Hepatic stellate cell (primary cell): ENCODE measurements at regions not wholly inside any gene's neighbourhood (a gene's known extent, or its start where the extent isn't known, plus 50 kb on each side); places are given as distances from the start of the nearest gene placed in this dataset.

Source experiments
- DNase-seq: peaks from one replicate; pipeline ENCODE4 v3.0.0; 2011; ENCODE audit warnings: low spot score

DNA sequence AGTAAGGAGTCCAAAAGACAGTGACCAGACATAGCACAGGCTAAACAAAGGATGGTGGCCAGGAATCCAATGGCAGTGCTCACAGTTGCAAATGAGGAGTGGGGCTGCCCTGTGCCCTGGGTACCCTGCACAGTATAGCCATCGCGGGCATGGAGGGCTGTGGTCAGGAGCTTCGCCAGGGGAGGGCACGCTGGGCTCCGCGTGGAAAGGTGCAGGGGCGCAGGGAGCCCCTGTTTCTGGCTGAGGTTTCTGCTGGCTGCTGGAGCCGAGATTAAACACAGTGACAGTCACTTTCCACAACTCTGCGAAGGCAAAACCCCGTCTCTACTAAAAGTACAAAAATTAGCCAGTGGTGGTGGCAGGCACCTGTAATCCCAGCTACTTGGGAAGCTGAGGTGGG, 194.7 kb downstream of the GALR1 start:
- DNase-seq: no peak

DNA sequence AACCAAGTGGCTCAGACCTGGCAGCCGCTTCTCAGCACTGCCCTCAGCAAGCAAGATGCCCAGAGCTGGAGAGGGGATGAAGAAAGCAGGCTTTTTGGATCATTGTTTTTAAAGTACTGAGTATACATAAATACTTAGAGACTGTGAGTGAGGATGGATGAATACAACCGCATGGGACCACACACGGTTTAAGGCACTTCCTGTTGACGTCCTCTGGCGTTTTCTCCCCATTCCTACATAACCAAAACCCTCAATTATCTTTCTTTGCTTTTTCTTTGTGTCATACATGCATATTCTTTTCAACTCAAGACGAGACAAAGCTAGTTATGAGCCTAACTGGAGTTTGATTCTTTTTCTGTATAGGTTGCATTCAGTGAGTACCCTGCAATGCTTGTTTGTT, 198.4 kb downstream of the GALR1 start:
- DNase-seq: no peak

DNA sequence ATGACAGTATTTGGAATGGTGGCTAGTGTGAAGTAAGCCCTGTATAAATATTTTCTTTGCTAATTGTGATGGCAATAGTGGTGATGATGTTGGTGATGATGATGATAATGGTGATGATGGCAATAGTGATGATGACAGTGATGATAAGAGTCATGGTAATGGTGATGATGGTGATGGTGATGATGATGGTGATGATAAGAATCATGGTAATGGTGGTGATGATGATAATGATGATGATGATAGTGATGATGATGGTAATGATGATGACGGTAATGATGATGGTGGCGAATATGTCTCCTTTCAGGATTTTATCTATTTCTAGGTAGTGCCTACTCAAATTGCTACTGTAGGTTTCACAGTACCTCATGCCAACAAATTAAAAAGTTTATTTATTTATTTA, 205.4 kb downstream of the GALR1 start:
- no peak for DNase-seq

DNA sequence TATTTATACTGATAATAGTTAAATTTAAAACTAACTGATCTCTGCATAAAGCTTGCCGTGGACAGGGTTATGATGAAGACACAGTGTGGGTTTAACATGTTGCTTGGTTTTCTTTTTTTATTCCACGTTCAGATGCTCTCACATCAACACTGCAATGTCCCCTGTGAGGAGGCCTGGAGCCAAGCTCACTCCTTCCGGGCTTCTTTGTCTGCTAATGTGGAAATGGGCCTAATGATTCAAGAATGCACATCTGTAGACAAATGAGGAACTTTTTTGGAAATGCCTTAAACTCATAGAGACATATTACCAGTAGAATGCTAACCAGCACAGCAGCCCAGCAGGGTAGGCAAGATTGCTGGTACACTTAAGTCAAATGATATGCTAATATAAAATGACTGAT, 208.0 kb downstream of the GALR1 start:
- no peak for DNase-seq

DNA sequence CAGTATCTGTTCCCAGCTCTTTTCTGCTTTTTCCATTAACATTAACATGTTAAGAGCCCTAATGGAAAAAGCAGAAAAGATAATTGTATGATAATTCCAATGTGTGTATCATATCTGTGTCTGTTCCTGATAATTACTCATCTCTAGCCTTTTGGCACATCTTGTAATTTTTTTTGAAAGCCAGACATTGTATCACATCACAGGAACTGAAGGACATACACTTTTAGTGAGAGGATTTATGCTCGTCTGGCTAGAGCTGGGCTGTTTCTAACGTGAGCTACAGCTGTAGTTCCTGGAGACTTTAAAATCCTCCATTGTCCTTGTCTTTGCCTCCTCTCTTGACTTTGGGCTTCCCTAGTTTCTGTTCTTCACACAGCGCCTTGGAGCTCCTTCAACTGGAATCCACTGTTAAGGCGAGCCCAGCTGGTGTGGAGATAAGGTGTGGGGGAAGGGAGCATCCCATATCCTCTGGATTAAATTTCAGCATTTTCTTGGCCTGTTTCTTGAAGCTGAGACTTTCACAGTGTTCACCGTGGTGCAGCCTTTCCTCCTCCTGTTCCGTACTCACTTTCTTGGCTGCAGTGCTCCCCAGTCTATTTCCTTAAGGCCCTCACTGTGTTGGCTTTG, 211.5 kb downstream of the GALR1 start:
- DNase-seq: no peak

DNA sequence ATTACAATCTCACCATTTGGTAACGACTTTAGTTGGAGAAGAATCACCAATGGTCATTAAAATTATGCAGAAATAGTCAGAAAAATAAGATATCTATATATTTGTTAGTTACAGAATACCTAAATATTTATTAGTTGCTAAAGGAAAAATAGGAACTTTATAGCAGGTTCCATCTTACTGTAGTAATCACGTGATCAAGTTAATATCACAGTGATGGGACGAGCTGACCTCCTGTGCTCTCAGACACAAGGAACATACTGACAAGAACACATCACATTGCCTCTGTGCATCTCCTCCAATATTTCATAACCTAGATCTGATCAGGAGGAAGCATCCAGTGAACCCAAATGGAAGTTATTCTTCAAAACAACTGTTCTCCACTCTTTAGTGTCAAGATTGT, 215.3 kb downstream of the GALR1 start:
- DNase-seq: no peak

DNA sequence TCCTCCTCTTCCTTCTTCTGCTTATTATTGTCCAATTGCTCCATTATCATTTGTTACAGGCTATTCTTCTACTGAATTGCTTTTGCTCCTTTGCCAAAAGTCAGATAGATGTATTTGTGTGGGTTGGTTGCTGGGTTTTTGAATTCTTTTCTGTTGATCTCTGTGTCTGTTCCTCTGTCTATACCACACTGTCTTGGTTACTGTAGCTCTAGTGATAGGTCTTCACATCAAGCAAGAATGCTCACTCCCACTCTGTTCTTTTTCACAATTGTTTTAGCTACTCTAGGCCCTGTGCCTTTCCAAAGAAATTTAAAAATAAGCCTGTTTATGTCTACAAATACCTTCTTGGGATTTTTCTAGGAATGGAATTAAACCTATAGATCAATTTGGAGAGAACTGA, 217.2 kb downstream of the GALR1 start:
- DNase-seq: no peak

DNA sequence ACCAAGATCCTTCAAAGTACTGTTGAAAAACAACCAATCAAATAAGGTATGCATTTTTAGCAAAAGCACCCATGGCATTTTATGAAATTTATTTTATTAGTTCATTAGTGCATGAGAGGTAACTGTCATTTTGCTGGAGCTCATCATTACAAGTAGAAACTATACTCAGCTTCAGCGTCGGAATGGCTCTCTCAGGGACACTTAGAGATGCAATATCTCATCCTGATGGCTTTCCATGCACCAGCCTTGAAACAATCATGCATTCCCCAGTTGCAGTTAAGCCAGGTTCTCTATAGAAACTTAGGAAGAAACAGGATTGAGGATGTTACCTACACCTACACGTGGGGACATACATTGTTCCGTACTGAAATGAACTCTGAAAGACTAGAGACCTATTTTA, 219.5 kb downstream of the GALR1 start:
- DNase-seq: no peak

DNA sequence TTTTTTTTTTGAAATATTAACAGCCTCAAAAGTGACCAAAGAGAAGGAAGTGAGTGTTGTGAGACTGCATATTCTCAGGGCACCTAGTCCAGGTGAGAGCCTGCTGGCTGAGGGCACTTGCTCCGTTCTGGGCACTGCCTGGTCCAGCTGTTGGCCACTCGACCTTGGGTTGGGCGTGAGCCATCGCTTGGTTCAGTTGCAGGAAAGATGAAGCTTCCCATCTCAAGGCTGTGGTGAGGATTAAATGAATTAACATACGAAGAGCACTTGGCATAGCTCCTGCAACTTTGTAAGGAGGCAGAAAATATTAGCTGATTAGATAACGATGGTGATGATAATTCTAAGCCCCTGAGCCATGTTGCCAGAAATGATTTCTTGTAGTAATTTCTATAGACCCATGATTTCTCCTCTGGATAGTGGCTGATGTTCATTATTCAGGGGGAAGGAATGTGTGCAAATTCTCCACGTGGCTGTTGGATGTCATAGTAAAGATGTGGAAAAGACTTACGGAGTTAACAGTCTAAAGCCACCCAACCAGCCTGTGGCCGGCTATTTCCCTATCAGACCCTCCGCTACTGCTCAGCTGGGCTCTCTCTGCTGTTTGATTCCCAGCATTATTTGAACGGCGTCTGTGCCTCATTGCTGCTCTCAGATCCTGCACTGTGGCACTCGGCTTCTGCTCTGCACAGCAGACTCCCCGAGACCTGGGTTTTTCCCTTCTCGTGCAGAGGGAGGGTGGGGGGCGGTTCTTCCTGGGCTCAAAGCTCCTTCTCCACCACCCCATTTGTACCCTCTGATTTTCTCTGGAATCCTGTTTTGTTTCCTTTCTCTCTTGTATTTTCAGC, 221.1 kb downstream of the GALR1 start:
- DNase-seq: no peak

DNA sequence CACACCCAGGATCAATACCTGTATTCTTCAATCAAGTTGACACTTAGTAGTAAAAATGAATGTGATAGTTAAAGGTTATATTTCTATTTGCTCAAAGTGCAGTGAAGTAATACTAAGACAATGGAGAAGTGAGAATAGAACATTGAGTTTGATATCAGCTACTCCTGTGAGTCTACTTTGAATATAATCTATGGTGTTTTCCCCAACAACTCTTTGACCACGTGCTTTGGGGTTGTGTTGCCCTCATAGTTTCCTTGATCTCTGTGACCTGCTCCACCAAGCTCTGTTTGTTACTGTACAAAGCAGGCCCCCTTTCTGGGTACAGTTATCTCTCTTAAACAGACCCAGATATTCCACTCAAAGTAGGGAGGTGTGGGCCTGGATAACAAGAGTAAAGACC, 222.9 kb downstream of the GALR1 start:
- DNase-seq: no peak

DNA sequence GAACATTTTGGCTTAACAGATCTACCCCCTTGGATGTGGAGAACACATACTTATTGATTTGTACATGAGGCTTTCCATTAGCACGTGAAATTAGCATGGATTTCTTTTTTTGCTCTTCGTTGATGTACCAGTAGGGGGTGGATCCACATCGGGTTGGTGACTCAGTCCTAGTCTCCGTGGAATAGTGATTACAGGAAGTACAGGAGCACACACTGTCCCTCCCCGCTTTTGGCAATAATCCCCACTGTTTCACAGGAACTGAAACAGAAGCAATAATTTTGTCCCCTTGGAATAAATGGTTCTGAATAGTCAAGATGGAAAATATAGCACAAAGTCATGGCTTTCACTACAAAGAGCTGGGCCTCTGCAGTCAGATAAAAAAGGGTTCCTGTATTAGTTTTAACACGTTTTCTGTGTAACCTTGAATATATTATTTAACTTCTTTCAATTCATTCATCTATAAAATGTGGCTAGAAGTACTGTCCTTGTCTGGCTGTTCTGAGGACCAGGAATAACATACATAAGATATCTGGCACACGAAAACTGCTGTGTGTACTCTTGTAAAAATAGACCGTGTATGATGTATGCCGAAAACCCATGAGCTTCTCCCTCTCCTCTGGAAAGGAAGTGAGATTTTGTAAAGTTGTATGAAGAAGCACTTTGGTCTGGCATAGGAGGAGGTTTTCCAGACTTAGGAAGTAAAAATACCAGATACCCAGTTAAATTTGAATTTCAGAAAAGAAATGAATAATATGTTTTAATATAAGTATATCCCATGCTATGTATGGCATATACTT, 229.2 kb downstream of the GALR1 start:
- DNase-seq: no peak

DNA sequence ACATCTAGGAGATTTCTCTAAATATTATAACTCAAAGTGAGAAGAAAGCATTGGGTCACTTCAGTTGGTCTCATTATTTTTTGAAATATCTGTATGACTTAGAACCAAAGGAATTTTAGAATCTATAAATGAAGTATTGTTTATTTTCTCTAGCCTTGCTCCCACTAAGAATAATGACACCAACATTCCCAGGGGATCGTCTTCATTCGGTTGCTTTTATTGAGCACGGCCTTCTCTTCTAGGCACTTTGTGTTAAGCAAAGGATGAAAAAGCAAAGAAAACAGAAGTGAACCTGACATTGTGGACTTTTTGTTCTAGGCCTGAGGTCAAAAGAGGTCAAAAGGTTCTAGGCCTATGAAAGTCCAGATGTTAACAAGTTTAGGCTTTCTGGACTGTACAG, 231.9 kb downstream of the GALR1 start:
- DNase-seq: no peak

DNA sequence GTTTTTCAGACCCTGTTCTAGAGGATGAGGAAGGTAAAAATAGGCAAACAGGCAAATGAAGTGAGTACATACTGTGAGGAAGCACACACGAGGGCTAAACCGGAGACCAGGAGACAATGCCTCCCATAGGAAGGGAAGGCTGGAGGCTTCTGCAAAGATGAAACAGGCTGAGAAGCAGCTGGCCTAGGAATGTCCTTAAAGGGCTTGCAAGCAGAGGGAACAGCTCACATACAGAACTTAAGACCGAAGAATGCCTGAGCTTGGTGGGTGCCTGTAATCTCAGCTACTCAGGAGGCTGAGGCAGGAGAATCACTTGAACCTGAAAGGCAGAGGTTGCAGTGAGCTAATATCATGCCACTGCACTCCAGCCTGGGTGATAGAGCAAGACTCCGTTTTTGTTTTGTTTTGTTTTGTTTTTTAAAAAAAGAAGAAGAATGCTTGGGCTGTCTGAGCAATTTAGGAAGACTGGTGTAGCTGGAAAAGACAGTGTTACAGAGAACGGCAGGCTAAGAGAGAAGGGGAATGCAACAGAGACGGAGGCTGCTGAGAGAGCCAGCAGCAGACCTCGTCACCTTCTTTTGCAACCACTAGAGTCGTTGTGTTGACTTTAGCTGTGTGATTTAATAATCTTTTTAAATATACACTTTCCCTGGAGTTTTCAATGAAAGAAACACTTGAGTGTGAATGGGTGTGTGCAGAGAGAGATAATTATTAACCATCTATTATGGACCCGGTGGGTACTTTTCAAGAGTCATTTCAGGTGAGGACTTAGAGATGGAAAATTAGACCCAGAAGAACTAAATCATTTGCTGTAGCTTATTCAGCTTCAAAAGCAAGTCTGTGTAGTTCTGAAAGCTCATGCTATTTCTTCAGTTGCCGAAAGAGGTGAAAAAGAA, 232.8 kb downstream of the GALR1 start:
- no peak for DNase-seq

DNA sequence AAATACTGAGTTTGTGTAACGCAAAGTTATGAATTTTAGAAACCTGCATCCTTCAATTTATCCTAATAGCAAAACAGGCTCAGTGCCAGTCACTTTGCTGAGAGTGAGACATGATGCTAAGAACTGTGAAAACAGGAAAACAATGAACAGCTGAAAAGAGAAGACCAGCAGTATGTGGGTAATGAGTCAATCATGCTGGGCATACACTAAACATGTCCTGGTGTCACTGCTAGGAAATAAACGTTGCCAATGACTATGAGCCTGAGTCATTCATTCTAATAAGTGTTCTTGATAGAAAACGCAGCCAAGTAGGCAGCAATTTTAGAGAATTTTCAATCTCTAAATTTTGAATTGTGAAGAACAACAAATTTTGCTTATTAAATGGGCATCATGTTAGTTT, 237.3 kb downstream of the GALR1 start:
- DNase-seq: no peak

DNA sequence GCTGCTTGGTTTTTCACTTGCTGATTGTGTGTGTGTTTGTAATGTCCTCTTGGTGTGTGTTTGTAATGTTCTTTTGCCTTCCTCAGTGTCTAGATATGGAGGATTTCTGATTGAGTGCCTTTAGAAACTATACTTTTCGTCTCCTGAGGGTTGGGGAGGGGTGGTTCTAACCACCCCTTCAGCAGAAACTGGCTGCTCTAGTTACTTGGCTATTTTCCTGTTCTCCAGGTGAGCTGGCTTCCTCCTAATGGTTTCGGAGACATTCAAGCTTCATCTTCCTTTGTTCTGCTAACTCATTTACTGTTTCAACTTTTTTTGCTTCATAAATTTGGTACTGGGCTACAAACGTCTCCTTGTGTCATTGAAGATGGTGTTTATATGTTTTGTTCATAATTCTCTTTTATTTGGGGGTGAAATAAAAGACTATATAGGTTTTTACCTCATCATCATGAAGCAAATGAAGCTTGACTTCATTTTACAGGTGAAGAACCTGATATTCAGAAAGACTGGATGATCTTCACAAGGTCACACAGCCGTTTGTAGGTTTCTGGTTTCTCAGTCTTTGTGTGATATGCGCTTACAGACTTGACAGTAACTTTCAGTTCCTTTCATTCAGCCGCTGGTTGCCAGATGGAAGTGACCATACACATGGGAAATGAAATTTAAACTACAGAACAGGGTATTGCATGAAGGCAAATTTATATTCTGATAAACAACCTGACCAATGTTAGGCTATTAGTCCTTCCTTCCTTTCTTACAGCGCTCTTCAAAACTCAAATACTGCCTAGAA, 238.5 kb downstream of the GALR1 start:
- no peak for DNase-seq

DNA sequence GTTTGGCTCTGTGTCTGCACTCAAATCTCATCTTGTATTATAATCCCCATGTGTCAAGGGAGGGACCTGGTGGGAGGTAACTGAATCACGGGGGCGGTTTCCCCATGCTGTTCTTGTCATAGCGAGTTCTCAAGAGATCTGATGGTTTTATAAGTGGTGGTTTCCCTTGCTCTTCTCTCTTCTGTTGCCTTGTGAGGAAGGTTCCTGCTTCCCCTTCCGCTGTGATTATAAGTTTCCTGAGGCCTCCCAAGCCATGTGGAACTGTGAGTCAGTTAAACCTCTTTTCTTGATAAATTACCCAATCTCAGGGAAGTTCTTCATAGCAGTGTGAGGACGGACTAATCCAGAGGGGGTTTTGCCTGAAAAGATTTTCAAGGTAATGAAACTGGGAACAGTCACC, 245.4 kb downstream of the GALR1 start:
- no peak for DNase-seq

DNA sequence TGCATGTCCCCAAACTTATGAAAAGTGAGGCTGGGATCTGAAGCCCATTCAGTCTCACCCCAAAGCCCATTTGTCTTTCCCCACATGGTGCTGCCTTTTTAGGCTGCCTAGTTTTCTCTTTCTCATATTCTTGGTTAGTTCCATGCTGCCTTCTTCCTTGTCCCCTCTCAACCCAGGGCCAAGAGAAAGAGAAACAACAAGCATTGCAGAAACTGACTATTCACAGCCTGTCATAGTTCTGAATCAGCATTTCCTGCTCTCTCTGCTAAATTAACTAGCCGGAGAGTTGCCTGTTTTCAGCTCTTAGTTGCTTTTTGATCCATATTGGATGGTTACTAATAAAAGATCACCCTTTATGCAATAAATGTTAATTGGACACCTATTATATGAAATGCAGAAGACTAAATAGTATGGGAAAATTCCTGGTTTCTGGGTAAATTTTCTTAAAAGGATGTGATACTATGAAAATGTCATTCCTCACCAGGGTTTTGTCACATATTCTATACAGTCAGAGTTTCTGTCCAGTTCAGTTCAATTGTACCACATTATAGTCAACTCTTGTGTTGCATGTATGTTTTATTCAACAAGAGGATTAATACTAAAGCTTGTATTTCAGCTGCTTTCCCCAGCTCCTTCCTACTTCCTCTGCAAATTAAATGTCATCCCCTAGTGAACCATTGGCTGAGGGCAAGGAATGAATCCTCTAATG, 246.5 kb downstream of the GALR1 start:
- DNase-seq: no peak

DNA sequence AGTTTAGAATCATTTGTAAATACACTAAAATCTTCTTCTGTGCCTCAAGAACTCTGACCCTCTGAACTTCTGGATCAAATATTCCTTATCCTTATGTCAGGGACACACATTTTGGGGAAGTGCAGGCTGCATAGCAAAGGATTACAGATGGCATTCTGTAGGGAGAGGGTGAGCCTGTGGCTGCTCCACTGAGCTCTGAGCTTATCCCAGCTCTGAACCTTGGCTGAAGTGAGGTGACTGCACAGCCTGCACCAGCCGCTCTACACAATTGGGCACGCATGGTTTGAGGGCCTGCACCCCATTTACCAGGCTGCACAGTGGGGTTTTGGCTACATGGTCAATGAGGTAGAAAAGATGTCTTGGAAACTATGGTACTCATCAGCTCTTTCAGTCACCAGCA, 251.6 kb downstream of the GALR1 start:
- DNase-seq: no peak

DNA sequence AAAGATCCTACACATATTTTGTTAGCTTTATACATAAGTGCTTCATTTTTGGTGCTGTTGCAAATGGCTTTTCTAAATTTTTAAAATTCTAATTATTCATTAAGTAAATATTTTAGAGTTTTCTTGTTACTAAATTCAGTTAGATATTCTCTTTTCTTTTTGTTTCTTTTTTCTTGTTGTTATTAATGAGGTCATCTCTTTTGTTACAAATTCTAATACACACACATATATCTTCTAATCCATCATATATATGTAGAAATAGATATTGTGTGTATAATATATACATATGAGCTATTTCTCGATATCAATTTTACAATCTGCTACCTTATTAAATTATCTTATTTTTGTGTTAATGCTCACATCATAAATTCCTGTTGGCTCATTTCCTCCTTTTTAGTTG, 255.9 kb downstream of the GALR1 start:
- no peak for DNase-seq

DNA sequence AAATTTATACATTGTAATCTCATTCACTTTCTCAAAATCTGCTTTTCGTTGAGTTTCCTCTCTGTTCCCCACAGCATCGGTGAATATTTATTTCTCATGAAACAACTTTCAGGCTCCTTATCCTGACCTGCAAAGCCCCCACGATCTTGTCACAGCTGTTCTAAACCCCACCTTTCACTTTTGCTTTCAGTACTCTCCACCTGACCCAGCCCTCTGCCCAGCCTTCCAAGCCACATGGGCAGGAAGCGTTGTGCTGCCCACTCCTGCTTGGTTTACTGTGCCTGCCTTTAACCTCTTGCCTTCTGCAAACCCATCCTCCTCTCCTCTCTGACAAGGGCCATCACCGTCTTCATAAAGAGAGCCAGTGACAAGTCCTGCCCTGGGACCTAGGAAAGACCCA, 262.5 kb downstream of the GALR1 start:
- no peak for DNase-seq

DNA sequence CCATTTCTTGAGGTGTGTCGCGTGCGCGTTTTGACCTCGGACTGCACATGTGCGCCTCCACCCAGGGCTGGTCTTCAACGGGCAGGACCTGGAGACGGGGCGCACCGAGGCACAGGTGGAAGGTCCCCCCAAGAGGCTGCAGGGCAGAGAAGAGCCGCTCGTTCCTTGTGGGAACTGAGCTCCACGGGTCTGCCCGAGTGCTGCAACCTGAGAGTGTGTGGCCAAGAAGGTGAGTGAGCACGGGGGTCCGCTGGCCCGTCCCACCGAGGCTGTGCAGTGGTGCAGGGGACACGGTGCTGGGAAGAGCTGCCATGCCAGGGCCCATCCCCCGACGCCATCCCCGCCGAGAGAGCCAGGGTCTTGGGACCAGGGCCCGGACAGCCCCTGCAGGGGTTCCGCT, 268.3 kb downstream of the GALR1 start:
- no peak for DNase-seq
